ENCODE measurements at regions not wholly inside any gene's neighbourhood (a gene's known extent, or its start where the extent isn't known, plus 50 kb on each side); places are given as distances from the start of the nearest gene placed in this dataset.

- DNase-seq (ENCODE audit: low read depth), result no peak
Observed at GRCh38 chr2:184532551-184532950, 65.8 kb upstream of the ZNF804A start.

GRCh38 chr2:184534986-184535385 is 63.3 kb upstream of the ZNF804A start:
- DNase-seq (ENCODE audit: low read depth), result no peak

DNA sequence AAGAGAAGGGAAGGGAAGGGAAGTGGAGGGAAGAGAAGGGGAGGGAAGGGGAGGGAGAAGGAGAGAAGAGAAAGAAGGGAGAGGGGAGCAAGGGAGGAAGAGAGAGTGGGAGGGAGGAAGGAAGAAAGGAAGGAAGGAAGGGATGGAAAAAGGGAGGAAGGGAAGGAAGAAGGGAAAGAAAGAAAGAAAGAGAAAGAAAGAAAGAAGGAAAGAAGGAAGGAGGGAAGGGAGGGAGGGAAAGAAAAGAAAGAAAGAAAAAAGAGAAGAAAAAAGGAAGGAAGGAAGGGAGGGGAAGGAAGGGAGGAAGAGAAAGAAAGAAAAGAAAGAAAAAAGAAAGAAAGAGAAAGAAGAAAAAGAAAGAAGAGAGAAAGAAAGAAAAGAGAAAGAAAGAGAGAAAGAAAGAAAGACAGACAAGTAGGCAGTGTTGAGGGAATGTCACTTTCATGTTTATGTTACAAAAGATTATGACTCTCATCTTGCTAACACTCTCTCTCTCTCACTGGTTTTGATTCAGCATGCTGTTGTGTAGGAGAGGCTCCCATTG is 58.0 kb upstream of the ZNF804A start:
- DNase-seq (ENCODE audit: low read depth), result no peak

DNA sequence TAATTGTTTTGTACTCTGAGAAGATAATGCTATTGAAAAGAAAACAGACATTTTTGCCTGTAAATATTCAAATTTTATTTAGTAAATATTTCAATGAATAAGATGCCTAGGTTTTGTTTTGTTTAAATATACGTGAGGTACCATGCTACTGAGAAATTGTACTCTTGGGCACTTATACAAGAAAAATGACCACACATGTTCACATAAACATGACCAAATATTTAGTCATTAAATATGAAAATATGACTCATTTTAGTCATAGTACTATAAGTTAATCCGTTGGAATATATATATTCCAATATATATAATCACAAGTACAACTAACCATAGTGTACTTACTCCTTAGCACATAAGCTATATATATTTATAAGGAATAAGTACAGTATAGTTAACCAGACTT is 56.7 kb upstream of the ZNF804A start:
- DNase-seq (ENCODE audit: low read depth), result no peak

GRCh38 chr2:184543832-184544231 is 54.5 kb upstream of the ZNF804A start:
- DNase-seq (ENCODE audit: low read depth), result no peak

All from M059J (cell line).